Type B pancreatic cell (in vitro differentiated cells): ENCODE measurements at regions not wholly inside any gene's neighbourhood (a gene's known extent, or its start where the extent isn't known, plus 50 kb on each side); places are given as distances from the start of the nearest gene placed in this dataset.

Source experiments
- DNase-seq: peaks from one replicate; pipeline ENCODE4 v3.0.0; 2021; ENCODE audit warnings: mixed read lengths; ENCODE audit not compliant: unreplicated experiment; ENCODE audit errors: extremely low spot score
- H3K27ac Mint-ChIP-seq: 2 replicates; pipeline ENCODE4 v1.8.0; 2021; ENCODE audit warnings: mild to moderate bottlenecking, mixed read lengths
- H3K27me3 Mint-ChIP-seq: 2 replicates; pipeline ENCODE4 v1.8.0; 2021; ENCODE audit warnings: mixed read lengths
- H3K36me3 Mint-ChIP-seq: 2 replicates; pipeline ENCODE4 v1.8.0; 2021; ENCODE audit warnings: mixed read lengths
- H3K4me1 Mint-ChIP-seq: one replicate; pipeline ENCODE4 v1.8.0; 2021; ENCODE audit warnings: mixed read lengths; ENCODE audit not compliant: unreplicated experiment
- H3K4me3 Mint-ChIP-seq: 2 replicates; pipeline ENCODE4 v1.8.0; 2021; ENCODE audit warnings: mild to moderate bottlenecking, mixed read lengths
- H3K9me3 Mint-ChIP-seq: 2 replicates; pipeline ENCODE4 v1.8.0; 2021; ENCODE audit warnings: mixed read lengths
- TF ChIP-seq, protein P1 (sequence below): fragments of 200-600 bp; sonication (generic); conservative IDR thresholded peaks from 2 replicates; pipeline ENCODE4 v1.5.0; 2021; ENCODE audit warnings: antibody characterized with exemption, mild to moderate bottlenecking

DNA sequence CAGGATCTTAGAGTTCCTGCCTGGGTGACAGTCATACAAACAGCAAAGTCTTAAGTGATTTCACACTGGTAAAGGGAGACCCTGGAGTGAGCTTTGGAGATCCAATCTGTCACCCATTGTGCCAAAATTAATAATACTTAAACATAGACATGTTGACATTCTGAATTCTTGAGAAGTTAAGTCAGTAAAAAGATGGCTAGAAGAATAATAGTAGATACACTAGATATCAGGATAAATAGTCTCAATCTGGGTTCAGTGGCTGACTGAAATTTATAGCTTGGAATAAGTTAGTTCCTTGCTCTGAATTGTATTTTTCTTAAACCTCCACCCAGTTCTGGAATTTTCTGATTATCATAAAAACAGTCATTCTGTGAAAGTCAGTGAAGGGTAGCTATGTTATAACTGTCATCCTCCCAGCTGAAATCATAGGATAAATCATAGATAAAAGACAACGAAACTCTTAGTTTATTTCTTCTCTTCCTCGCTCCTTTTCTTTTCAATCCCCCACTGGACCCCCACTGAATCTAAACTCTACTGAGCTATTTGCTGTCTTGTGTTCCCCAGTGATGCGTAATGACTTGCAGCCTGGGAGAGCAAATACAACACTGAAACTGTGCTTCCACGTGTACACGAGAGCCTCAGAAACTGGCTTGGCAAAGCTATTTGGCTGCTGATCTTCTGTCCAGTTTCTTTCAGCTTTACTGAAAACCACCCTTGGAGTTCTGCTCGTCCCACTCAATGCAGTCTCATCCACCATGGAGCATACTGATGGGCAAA is 175.4 kb upstream of the TP63 start:
- no peaks in the 10 kb centered on the region for H3K9me3 Mint-ChIP-seq
- no peak for DNase-seq
- peak overlapping the region; percentile 1 for H3K4me3 Mint-ChIP-seq
- peaks cover 11% of the 10 kb centered on the region for H3K4me1 Mint-ChIP-seq
- peak overlapping the region; percentile 3 for H3K27ac Mint-ChIP-seq
- no peaks in the 10 kb centered on the region for H3K36me3 Mint-ChIP-seq
- H3K27me3 Mint-ChIP-seq = peaks cover 33% of the 10 kb centered on the region
- TF ChIP-seq, protein P1, sequence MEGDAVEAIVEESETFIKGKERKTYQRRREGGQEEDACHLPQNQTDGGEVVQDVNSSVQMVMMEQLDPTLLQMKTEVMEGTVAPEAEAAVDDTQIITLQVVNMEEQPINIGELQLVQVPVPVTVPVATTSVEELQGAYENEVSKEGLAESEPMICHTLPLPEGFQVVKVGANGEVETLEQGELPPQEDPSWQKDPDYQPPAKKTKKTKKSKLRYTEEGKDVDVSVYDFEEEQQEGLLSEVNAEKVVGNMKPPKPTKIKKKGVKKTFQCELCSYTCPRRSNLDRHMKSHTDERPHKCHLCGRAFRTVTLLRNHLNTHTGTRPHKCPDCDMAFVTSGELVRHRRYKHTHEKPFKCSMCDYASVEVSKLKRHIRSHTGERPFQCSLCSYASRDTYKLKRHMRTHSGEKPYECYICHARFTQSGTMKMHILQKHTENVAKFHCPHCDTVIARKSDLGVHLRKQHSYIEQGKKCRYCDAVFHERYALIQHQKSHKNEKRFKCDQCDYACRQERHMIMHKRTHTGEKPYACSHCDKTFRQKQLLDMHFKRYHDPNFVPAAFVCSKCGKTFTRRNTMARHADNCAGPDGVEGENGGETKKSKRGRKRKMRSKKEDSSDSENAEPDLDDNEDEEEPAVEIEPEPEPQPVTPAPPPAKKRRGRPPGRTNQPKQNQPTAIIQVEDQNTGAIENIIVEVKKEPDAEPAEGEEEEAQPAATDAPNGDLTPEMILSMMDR = no peak

DNA sequence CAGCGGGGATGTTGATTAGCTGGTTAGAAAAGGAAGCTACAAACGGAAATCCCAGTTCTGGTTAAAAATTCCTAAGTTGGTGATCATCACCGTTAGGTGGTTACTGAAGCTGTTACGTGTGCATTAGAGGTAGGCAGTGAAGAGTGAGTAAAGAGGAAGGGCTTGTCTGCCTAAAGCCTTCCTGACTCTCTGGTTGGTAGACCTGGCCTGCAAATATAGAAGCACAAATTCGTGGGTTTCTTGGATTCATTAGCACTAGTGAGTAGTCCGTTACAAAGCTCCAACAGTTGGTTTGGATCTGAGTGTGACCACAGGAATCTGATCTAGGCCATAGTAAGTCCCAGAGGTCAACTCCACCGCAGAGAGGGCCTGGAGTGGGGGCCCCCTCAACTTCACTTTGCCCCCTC is 174.0 kb upstream of the TP63 start:
- TF ChIP-seq, protein P1 = no peak
- Mint-ChIP-seq H3K36me3 (no peaks in the 10 kb centered on the region), H3K27ac (no peak overlapping the region), H3K9me3 (no peaks in the 10 kb centered on the region), H3K4me1 (peaks cover 11% of the 10 kb centered on the region), H3K4me3 (no peak overlapping the region), H3K27me3 (peaks cover 33% of the 10 kb centered on the region)
- no peak for DNase-seq

DNA sequence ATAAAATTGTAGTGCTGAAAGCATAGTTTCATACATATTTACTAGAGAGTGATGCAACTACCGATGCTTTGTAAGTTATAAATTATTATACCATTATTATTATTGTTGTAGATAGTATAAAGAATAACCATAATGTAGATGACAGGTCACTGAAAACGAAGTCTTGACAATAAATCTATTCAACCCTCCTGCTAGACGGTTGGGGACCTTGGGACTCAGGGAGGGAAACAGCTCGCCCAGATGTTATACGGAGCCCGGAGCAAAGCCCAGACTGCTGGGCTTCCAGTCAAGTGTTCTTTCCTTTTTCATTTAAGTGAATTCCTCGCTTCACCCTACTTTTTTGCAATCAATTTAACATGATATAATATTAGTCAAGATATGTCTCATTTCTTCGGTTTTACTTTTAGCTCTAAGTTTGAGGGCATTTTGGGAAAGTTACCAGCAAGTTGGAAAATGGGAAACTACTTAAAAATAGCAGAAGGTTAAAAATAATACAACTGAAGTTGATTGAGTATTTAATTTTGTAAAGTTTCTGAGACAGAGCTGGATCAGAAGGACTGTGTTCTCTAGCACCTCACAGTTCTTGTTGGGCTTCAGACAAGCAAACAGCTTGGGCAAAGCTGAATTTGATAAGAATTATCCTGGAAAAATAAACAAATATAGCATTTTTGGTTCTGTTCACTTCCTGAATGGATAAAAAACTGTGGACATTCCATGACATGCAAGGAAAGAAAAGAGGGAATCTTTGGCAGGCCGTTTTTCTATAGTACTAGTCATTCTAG is 173.4 kb upstream of the TP63 start:
- TF ChIP-seq, protein P1 = no peak
- peak overlapping the region; percentile 51 for H3K4me3 Mint-ChIP-seq
- no peaks in the 10 kb centered on the region for H3K36me3 Mint-ChIP-seq
- no peak overlapping the region for H3K27ac Mint-ChIP-seq
- DNase-seq = no peak
- peaks cover 33% of the 10 kb centered on the region for H3K27me3 Mint-ChIP-seq
- H3K9me3 Mint-ChIP-seq = no peaks in the 10 kb centered on the region
- H3K4me1 Mint-ChIP-seq = peaks cover 11% of the 10 kb centered on the region

DNA sequence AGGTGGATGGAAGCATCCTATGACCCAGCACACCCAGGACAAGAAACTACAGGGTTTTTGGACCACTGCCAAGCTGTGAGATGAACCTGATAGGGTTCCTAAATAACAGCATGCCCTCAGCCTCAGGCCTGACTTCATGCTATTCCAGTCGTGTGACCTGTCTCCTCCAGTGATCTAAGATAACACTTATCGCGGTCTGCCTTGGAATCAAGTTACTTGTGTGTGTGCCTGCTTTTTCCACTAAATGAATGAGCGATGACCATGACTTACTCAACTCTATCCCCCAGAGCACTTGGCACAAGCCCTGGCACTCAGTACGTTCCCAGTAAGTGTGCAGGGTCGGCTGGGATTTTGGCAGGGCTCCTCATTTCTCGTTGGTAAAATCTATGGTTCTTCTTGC is 172.7 kb upstream of the TP63 start:
- H3K4me1 Mint-ChIP-seq = peaks cover 11% of the 10 kb centered on the region
- H3K4me3 Mint-ChIP-seq = peak overlapping the region; percentile 51
- no peak for DNase-seq
- H3K9me3 Mint-ChIP-seq = no peaks in the 10 kb centered on the region
- H3K27me3 Mint-ChIP-seq = peaks cover 30% of the 10 kb centered on the region
- TF ChIP-seq, protein P1 = no peak
- no peak overlapping the region for H3K27ac Mint-ChIP-seq
- H3K36me3 Mint-ChIP-seq = no peaks in the 10 kb centered on the region

DNA sequence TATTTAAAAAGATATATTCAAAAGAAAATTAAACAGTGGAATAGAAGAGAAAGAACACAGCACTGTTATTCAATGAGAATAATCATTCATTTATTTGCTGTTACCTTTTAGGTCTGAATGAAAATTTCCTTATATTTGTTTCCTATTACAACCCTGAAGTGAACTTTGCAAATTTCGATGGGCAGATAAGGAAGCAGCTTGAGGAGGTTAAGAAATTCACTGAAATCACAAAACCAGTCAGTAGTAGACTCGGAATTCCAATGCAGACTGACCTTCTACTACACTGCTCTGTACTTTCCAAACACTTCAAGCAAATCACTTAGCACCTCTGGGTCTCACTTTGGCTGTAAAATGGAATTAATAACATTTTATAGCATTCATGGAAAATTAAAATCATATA is 172.0 kb upstream of the TP63 start:
- H3K27ac Mint-ChIP-seq = no peak overlapping the region
- peaks cover 11% of the 10 kb centered on the region for H3K4me1 Mint-ChIP-seq
- TF ChIP-seq, protein P1 = no peak
- H3K9me3 Mint-ChIP-seq = no peaks in the 10 kb centered on the region
- DNase-seq = no peak
- no peaks in the 10 kb centered on the region for H3K36me3 Mint-ChIP-seq
- H3K4me3 Mint-ChIP-seq = no peak overlapping the region
- H3K27me3 Mint-ChIP-seq = peaks cover 27% of the 10 kb centered on the region
